HG02763 (cell line): ENCODE measurements at regions not wholly inside any gene's neighbourhood (a gene's known extent, or its start where the extent isn't known, plus 50 kb on each side); places are given as distances from the start of the nearest gene placed in this dataset.

Source experiments
- ATAC-seq: cut with Tn5 transposase; IDR thresholded peaks from one replicate; pipeline ENCODE4 v1.9.1; 2021; ENCODE audit warnings: mild to moderate bottlenecking, moderate library complexity; ENCODE audit not compliant: unreplicated experiment

DNA sequence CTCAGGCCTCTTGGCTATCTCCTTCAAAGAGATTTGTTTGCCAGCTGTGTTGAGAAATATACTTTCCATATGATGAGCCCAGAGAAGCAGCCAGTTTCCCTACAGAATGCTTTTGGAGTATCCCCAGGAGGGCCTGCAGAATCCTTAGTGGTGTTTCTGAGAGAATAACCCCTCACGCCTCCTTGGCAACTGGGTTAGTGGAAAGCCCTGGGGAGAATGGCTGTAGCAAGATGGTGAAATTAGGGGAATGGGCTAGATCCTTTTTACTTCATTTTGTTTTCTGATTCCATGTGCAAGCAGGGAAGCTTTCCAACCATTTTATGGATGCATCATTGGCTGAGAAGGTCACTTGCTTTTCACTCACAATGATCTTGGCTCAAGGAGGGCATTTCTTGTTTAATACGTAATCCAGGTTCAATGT, 364.6 kb downstream of the DMRT2 start:
- ATAC-seq: no peak

DNA sequence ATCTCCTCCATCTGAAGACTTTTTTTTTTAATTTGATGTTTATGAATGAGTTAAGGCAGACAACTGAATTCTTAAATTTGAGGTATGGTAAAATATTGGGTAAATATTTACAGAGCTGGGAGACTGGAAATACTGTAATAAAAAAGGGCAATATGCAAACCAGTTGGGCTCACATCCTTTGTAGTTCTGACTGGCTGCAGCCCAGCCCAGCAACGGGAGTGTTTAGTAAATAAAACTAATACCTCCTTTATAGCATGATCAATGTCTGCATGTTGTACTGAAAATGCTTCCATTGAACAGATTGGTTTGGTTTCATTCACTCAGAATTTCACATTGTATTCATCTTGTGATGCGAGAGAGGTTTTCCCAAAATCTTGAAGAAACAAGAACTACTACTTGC, 365.0 kb downstream of the DMRT2 start:
- ATAC-seq: no peak

DNA sequence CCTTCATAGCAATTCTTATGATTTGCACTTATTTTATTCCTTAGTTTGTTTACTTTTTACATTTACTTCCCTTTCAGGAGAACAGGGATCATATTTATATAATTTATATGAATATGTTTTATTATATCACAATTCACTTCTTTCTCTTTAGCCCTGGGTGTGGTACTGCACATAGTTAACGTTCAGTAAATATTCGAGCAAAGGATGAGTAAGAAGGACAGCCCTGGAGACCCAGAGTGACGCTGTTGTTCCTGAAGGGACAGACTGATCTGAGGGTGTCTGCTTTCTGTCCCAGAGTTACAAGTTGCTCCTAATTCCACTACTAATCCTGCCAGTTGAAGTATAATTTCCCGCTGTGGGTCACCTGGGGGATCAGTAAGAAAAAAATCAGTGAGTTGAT, 366.1 kb downstream of the DMRT2 start:
- ATAC-seq: no peak

DNA sequence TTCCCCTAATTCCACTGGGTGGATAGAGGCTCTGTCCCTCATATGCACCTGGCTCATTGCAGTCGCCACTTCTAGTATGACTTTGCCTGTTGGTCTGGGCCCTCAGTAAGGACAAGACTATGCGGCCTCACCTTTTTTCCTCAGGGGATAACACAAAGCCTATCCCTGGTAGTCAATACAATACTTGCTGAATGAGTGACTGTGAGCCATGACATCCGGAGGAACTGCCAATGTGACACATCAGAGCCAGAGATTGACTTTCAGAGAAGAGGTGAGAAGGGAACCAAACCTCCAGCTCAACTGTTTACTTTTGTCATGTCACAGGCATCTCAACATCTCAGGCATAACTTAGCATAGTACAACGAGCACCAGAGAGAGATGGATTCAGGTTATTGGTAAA, 371.3 kb downstream of the DMRT2 start:
- ATAC-seq: no peak

DNA sequence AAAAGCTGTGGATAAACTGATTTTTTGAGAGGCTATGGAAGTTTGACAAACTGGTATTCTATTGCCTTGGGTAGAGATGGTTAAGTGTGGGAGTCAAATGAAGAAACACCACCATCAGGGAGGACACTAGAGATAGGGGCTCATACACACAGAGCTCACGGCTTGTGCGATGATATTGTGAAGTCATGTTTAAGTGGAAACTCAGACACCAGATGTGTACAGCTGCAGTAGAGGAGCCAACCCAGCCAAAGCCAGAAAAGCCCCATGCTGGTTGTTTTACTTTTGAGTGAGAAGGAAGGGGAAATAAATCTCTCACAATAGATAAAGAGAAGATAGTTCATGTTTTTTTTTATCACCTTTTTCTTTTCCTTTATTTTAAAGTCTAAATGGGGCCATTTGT, 377.7 kb downstream of the DMRT2 start:
- no peak for ATAC-seq

DNA sequence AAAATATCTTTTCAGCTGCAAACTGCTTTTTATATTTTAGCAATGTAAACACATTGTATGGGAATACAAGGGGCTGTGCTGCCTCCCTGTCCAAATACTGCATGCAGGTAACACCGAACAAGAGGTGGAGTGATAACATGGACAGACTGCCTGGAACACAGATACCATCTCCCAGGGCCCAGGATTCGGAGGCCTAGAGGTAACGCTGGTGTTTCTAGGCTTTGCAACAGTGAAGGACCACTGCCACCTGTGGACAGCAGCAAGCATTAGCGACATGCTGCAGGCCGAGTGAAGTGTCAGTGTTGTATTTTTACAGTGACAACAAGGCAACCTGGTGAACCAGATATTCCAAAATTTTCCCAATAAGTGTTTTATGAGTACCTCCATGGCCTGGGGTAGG, 379.1 kb downstream of the DMRT2 start:
- no peak for ATAC-seq

DNA sequence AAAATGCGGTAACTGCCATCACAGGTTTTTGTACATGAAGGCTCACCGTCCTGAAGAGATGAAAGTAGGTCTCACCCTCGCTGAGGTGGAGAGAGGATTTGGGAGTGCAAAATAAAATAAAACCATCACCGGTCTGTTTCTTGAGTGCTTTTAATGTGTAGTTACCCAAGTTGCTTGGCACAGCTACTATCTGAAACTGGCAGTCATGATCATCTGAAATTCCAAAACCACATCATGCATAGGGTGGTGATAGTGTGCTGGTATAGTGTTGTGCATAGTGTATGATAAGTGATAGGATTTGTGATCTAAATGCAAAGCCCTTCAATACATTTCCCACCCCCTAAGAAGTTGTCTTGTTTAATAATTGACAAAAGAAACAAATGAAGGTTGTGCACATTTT, 381.3 kb downstream of the DMRT2 start:
- no peak for ATAC-seq

DNA sequence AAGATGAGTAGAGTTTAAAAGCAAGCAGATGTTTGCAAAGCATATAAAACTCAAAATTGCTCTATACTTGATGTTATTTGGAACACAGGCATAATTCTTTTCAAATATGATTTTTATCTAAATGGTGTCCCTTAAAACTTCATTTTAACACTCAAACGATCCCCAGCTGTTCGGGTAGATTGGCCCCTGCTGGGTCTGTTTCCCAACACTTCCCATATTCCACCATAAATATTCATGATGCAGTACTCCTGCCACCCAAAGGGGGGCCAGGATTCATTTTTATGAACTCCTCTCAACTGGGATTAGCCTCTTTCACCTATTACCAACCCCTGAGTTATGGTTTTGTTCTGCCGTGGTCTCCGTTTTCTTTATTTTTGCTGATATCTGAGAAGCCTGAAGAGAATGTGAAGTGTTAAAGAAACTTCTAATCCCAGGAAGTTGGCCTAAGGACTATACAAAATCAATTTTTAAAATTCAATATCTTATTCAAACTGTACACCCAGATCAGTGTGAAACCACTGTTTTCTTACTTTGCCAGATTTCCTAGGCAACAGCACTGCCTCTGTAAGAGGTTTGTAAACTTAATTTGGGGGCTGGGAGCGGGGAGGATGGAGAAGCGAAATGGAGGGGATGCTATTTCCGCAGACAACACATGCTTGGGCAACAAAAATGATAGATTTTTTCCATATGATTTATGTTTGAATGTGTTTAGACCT, 384.1 kb downstream of the DMRT2 start:
- no peak for ATAC-seq

DNA sequence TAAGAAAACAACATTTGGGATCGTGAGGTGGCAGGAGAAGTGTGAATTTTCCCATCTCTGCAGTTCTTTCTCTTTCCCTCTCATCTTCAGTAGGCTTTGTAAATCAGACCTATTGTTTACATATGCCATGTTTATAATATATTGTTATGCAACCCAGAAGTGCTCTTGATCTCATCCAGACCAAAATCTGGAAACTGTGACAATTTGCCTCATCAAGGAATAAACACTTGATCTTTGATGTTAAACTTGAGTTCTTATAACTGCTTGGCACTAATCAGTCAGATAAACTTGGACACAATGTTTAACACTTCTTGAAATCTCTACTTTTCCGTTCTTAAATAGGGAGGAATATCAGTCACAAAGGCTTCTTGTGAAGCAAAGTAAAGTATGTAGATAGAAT, 384.7 kb downstream of the DMRT2 start:
- ATAC-seq: no peak

DNA sequence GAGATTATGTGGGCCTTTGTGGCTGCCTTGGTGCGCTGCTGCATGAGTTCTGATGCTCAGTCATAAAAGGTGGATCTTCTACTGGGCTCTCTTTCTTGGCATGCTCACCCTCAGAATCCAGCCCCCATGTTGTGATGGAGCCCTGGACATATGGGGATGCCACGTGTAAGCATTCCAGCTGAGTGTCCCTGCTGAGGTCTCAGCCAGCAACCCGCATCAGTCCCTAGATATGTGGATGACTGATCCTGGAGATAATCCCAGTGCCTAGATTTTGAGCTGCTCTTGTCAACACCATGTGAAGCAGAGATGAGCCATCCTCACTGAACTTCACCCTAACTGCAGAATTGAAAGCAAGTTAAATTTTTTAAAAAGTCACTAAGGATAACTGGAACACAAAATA, 390.1 kb downstream of the DMRT2 start:
- ATAC-seq: no peak

DNA sequence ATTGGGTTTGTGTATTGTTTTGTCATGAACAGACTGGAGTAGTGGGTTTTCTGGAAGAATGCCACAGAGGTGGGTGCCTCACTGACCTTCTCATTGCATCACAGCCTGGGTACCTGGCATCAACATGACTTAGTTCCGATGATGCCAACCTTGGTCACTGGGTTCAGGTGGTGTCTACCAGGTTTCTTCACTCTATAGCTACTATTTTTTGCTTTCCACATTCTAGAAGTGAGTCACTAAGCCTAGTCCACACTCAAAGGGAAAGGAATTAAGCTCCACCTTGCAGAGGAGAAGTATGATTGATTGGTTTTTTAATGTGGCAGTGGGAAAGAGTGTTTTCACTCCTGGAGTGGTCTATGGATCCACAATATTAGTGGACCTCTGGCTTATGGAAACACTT, 391.9 kb downstream of the DMRT2 start:
- ATAC-seq: no peak

DNA sequence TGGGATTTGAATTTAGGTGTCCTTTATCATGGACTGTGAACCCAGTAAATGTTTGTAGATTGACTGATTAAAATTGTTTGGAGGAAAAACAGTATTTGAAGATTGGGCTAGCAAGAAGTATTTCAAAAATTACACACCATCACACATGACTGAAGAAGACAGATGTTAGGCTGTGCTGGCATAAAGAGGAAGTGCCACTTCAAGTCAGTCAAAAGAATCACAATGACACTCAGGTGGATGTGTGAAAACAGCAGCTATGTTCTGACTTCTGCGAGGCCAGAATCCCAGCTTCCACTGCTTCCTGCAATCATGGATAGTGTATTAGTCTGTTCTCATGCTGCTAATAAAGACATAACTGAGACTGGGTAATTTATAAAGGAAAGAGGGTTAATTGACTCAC, 393.3 kb downstream of the DMRT2 start:
- no peak for ATAC-seq

DNA sequence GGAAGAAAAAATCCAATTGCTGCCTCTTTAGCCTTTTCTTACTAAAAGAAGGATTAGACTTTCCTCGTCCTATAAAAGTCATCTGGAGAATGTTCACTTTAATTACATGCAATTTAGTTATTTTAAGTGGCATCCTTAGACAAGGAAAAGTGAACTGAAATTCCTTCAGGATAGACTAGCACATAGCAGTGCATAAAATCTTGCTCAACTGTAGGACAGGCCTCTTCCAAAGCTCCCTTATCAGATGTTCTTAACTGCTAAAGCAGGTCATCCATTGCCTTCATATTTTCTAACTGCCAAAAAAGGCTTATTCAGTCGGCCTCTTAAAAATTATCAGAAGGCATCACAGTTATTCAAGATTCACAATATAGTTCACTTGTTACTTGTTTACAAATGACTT, 396.5 kb downstream of the DMRT2 start:
- ATAC-seq: no peak

DNA sequence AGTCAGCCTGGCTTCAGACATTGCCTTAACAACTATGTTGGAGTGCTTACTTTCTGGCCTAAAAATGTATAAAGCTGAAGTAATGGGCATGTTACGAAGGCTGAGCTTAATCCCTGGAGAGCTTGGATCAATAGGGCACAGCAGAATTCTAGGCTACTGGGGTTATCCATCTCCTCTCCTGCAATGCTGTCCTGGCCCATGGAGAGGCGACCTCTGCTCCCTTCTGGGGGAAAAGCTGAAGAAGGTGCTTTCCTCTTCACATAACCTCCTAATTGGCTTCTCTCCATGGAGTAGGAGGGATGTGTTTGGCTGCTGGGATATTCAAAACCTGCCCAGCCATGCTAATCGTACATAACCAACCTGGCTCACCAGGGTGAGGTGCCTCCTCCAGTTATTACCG, 403.5 kb downstream of the DMRT2 start:
- ATAC-seq: no peak

DNA sequence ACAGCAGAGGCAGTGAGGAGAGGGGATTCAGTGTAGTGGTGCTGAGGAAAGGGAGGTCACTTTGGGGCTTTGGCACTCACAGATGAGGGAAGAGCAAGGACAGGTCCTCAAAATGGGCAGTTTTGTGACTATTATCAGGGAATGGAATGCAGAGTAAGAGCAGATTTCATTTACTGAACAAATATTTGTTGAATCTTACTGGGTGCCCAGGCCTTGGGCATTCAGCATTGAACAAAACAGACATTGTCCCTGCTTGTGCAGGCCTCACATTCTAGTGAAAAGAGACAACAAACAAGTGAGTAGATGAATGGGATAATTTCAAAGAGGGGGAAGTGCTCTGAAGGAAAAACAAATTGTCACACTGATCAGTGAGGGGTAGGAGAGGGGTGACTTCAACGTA, 404.1 kb downstream of the DMRT2 start:
- no peak for ATAC-seq

DNA sequence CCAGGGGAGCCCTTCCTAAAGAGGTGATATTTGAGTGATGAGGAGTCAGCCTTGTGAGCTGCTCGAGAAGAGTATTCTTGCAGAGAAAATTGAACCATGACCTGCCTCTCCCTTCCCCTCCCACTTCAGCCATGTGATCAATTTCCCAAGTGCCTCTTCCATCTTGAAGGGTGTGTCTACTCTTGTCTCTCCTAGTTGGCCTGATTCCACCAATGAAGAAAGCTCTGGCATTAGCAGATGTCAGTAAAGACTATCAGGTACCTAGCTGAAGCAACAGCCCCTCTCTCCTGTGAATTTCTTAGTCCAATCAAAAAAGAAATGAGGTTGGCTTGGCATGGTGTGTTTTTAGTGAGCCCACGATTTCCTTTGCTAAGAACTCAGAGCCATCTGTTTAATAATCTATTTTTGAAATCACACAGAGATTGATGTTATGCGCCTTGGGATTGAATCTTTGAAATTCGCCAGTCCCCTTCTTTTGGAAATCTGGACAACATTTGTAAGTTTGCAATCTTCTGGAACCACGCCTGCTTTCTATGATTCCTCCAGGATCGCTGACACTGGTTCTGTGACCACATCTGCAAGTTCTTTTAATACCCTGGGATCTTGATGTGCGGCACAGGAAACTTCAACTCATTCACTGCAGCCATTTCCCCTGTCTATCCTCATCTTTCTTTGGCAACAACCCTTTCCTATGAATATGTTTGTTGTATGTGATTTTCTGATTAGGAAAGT, 404.6 kb downstream of the DMRT2 start:
- ATAC-seq: no peak

DNA sequence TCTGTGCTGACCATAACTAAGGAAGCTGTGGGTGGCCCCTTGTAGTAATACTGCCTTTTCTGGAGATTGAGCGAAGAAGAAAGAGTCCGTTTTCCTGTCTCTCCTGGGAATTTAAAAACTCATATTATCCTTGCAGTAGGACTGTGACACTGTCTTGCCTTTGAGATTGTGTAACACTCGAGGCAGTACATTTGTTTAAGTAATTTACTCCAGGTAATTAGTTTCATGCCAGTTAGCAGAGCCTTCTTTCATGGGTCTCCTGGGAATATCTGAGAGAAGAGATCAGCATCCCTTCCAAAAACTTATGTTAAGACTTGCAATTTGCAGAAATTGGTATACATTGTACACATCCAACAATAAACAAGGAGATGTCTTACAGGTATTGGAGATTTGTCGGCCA, 405.6 kb downstream of the DMRT2 start:
- no peak for ATAC-seq

DNA sequence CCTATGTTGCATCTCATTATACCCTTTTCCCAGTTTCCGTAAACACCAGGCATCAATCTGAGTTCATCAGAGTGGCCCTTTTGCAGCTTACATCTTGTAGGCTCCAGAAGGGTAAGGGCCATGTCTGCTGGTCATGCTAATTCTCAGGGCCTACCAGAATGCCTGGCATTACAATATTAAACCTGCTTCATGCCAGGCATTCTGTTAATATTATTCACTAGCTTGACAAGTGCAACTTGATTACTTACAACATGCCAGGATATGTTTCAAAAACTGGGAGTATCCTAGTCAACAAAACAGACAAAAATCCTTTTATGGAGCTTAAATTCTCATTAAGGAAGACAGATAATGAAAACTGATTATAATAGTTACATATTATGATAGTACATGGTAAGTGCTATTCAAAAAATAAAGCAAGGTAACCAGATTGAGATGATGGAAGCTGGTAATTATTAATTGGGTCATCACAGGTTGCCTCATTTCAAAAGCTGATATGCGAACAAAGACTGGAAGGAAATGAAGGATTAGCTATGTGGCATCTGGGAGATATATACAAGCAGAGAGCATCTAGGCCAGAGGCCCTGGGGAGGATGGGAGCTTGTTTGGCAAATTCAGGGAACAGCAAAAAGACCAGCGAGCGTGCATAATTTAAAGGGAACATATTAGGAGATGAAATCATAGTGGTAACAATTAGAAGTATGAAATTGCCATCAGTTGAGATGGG, 406.3 kb downstream of the DMRT2 start:
- ATAC-seq: no peak

DNA sequence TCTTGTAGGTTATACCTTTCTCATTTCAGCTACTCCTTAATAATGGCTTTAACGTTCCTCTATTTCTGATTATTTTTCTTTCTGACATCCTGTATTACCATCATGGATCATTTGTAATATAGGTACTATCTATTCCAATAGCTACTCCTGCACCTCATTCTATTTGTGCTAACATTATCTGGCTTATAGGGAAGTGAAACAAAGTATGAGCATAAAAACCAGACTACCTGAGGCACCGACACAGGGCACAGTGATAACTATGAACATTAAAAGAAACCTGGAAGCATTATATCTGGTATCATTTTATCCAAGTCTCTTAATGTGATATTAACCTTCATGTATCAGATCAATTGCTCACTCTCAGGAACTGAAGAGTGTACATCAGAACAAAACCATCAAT, 407.3 kb downstream of the DMRT2 start:
- no peak for ATAC-seq

DNA sequence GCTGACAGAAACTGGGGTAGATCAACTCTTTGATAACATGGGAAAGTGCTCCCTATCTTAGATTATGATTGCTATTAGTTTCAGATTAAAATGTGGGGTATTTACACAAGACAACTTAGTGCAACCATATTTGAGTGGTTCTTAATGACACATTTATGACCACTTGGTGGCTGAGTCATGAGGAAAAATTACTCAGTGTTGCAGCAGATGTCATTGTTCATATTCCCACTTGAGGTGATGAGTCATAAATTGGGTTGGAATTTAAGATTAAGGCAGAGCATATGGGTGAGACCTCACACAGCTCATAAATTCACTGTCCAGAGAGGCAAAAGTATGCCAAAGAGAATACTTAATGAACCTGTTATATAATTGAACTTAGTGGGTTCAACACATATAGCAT, 408.3 kb downstream of the DMRT2 start:
- ATAC-seq: no peak

DNA sequence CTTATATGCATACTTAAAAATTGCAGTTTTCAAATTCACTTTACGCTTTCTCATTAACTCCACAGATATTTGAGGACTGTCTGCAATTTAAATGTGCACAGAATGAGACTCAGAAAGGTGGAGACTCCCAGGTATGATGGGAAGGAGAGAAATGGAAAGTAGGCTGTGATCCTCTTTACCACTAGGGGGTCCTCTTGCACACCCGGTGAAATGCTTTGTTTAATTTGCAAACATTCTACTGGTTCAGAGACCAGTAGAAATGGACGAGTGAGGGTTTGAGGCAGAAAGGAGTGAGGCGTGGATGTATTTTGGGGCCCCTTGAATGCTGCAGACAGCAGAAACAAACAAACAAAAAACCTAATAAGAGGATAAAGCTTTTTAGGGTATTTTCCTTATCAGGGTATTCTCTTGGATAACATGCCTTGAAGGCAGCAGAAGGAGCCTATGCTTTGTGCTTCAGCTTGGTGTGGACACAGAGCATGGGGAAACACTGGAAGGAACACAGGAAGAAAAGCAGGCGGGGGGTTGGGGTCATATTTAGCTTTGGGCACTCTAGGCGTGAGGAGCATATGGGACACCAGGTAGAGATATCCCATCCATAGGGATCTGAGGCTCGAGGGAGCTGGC, 410.1 kb downstream of the DMRT2 start:
- peak; percentile 61 for ATAC-seq

DNA sequence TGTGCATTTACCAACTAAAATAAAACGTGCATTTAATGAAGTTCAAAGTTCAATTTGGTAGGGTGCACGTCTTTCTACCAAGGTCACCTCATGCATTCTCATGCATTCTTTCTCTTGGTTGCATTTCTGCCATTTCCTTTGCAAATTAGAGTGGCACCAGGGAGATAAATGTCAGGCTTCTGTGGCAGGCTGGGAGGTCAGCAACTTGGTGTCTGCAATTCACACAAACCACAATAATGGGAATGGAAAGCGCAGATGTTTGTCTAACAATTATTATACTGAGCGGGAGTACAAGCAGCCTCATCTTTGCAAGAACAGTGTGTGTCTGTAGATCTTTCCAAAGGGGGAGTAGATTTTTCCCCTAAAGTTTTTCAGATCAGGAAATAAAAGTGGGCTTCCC, 411.7 kb downstream of the DMRT2 start:
- ATAC-seq: no peak
